Naive B cell (primary cell): ENCODE measurements at regions not wholly inside any gene's neighbourhood (a gene's known extent, or its start where the extent isn't known, plus 50 kb on each side); places are given as distances from the start of the nearest gene placed in this dataset.

ENCODE experiments used
- ATAC-seq, 2 donors: fragments of 150-1000 bp; cut with Tn5 transposase; 2 replicates each; pipeline ENCODE4 v1.10.0; 2021; ENCODE audit warnings: low read depth in 2 of 2, mild to moderate bottlenecking in 2 of 2, moderate library complexity in 2 of 2
- DNase-seq: peaks from one replicate; pipeline ENCODE4 v3.0.0; 2022
- H3K27ac Mint-ChIP-seq, 6 donors: one replicate each; pipeline ENCODE4 v1.8.0; 2020 to 2022; ENCODE audit warnings: mild to moderate bottlenecking in 6 of 6, mixed read lengths in 6 of 6, moderate library complexity in 5 of 6, inconsistent platforms in 2 of 6
- H3K27me3 Mint-ChIP-seq, 3 donors: one replicate each; pipeline ENCODE4 v1.8.0; 2021 to 2022; ENCODE audit warnings: mixed read lengths in 3 of 3, mild to moderate bottlenecking in 1 of 3
- H3K36me3 Mint-ChIP-seq, 2 donors: one replicate each; pipeline ENCODE4 v1.8.0; 2020 to 2022; ENCODE audit warnings: mixed read lengths in 2 of 2, inconsistent platforms in 1 of 2, mild to moderate bottlenecking in 1 of 2
- H3K4me1 Mint-ChIP-seq, 3 donors: one replicate each; pipeline ENCODE4 v1.8.0; 2020 to 2022; ENCODE audit warnings: mixed read lengths in 3 of 3, inconsistent platforms in 1 of 3, mild to moderate bottlenecking in 1 of 3, moderate library complexity in 1 of 3
- H3K4me3 Mint-ChIP-seq, 8 donors: one replicate each; pipeline ENCODE4 v1.8.0; 2020 to 2022; ENCODE audit warnings: mild to moderate bottlenecking in 8 of 8, mixed read lengths in 8 of 8, moderate library complexity in 8 of 8, inconsistent platforms in 2 of 8
- H3K9me3 Mint-ChIP-seq, 7 donors: one replicate each; pipeline ENCODE4 v1.8.0; 2020 to 2022; ENCODE audit warnings: mixed read lengths in 7 of 7, mild to moderate bottlenecking in 5 of 7, inconsistent platforms in 2 of 7, moderate library complexity in 1 of 7

DNA sequence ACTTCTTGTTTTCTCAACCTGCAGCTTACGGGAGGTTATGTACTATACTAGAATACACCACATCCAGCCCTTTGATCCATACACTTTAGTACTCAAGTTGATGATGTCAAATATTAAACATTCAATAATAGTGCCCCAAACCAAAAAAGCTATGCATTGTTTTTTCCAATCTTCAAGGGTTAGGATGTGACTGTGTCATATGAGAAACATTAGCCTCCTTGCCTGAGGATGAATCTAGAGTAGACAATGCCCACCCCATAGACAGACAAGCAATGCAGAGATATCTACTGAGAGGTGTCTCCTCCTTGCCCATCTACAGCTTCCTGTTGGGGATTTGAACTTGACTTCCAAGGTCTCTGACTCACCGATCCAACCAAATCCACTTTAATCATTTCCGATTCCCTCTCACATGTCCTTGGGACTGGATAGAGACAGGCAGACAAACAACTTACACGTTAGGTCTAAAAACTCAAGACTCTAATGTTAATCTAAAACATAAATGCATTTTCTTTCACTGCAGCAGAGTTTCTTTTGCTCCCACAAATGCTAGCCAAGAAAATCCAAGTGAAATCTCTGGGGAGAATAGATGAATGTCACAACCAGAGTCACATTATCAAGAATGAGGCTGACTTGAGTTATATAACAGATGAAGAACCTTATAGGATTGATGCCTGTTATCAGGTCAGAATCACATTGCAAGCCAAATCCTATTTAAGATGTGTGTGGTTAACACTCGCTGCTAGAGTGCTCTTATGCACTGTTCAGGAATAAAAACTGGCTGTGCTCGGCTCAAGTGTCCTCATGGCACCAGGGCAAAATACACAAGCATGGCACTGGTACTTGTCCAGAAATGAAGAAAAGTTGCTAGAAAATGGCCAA lies 75.5 kb upstream of the TNFAIP3 start:
- Mint-ChIP-seq H3K27ac (peak overlapping the region in 5 of 6 donors; percentile 11 to 89 (median 21)), H3K36me3 (no peaks in the 10 kb centered on the region), H3K4me3 (peak overlapping the region in 2 of 8 donors; percentile 22 to 54), H3K27me3 (no peaks in the 10 kb centered on the region), H3K9me3 (no peaks in the 10 kb centered on the region), H3K4me1 (peaks cover 35 to 44% (median 40%) of the 10 kb centered on the region in 3 donors)
- no peak for DNase-seq
- no peak for ATAC-seq

DNA sequence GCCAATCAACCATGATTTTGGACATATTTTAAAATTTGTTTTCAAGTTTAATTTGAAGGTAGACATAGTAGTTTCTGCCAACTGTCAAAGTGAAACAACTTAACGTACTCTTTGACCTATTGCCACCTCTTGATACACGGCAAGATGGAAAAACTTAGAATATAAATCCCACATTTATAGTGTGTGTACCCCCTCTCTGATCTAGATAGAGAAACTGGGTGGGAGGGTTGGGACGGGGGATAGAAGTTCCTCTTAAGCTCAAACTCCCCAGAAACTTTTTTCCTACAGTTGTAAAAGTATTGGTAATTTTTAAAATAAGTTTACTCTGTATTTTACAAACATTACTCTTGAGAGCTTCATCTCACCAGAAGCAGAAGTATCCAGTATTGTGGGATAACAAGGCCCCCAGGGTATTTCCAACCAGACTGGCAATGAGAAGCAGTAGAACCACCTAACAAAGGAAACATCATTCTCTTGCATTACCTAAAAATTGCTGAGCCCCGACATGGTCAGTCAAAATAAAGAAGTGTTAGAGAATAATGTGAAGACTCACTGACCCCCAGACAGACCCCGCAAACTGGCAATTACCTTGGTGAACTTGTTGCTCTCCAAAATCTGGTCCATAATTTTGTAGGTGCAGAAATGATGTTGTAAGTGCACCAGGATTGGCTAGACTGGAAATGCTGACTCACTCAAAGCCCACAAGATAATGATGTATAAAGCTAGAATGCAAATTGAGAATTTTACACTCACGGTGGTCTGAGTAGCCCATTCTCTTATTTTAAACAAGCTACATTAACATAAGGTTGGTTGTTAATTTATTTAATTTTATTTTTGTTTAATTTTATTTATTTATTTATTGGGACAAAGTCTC lies 74.7 kb upstream of the TNFAIP3 start:
- Mint-ChIP-seq H3K36me3 (no peaks in the 10 kb centered on the region), H3K4me1 (peaks cover 35 to 44% (median 40%) of the 10 kb centered on the region in 3 donors), H3K27me3 (no peaks in the 10 kb centered on the region), H3K9me3 (no peaks in the 10 kb centered on the region), H3K4me3 (no peak overlapping the region), H3K27ac (peak overlapping the region in 1 of 6 donors; percentile 6)
- ATAC-seq (no peak), DNase-seq (no peak)

DNA sequence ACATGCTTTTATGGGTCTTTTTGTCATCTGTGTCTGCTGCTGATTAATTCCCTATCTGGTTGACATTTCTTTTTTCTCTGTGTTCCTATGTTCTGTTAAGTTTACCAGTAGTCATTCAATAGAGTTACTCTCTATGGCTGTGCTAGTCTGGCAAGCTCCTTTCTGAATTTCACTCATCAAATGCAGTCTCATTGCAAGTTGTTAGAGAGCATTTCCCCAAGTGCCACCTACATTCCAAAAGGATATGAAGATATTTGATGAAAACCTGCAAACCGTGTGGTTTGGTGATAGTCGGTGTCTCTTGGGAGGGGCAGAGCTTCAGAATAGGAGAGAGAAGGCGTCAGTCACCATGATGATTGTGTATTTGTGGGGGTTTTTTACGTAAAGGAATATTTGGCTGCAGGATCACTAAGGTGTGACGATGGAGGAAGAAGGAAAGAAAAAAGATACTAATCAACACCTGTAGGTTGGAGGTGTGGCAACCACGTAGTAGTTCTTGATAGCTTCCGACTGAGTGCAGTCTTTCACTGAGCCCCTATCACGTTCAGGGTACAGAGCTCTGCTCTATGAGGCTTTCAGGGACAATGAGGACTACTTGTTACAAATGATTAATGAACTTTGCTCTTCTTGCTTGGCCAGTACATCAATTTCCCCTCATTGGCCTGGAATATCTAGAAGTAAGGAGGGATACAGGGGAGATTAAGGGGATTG lies 73.1 kb upstream of the TNFAIP3 start:
- Mint-ChIP-seq H3K4me3 (no peak overlapping the region), H3K36me3 (no peaks in the 10 kb centered on the region), H3K27ac (peak overlapping the region in 3 of 6 donors; percentile 10 to 95 (median 32)), H3K27me3 (no peaks in the 10 kb centered on the region), H3K9me3 (no peaks in the 10 kb centered on the region), H3K4me1 (peaks cover 34 to 47% (median 43%) of the 10 kb centered on the region in 3 donors)
- no peak for DNase-seq
- ATAC-seq = no peak

DNA sequence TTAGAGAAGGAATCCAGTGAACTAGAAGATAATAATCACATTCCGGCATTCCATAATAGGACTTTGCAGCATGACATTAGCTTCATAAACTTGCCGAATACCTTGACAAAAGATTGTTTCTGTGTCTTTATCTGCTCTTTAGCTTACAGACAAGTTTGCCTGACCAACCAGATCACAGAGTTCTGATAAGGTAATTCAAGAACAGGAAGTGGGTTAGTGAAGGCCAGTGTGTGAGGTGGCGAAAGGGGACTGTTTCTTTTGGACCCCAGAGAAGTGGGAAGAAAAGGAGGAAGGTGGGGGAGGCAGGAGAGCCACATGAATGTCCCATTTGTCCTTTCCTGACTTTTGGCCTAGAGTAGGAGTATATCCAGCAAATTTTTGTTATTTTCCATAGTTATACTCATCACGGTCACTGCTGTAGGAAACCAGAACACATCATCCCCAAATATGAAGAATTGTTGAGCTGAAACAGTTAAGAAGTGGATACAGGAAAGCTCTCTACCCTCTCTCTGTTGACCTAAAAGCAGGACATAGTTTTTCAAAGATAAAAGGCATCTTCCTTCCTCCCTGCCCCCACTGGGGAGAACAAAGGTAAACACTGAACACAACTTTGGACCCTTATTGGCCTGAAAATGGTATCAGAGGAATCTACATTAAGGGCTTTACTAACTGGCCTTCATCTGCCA lies 72.4 kb upstream of the TNFAIP3 start:
- peak overlapping the region in 2 of 6 donors; percentile 10 to 15 for H3K27ac Mint-ChIP-seq
- no peak overlapping the region for H3K4me3 Mint-ChIP-seq
- H3K4me1 Mint-ChIP-seq = peaks cover 38 to 48% (median 47%) of the 10 kb centered on the region in 3 donors
- no peaks in the 10 kb centered on the region for H3K36me3 Mint-ChIP-seq
- H3K9me3 Mint-ChIP-seq = no peaks in the 10 kb centered on the region
- ATAC-seq = no peak
- H3K27me3 Mint-ChIP-seq = no peaks in the 10 kb centered on the region
- no peak for DNase-seq

DNA sequence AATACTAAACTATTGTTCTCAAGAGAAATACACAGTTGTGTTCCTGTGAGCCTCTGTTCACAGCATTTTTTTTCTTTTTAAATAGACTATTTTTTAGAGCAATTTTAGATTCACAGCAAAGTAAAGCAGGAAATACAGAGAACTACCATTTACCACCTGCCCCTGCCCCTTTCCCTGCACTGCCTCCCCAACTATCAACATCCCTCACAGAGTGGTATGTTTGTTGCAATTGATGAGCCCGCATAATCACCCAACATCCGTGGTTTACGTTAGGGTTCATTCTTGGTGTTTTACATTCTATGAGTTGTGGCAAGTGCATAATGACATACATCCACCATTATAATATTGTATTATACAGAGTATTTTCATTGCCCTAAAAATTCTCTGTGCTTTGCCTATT lies 71.6 kb upstream of the TNFAIP3 start:
- DNase-seq = no peak
- Mint-ChIP-seq H3K36me3 (no peaks in the 10 kb centered on the region), H3K27me3 (no peaks in the 10 kb centered on the region), H3K4me3 (no peak overlapping the region), H3K9me3 (no peaks in the 10 kb centered on the region), H3K4me1 (peaks cover 38 to 48% (median 47%) of the 10 kb centered on the region in 3 donors), H3K27ac (peak overlapping the region in 1 of 6 donors; percentile 55)
- ATAC-seq = no peak

DNA sequence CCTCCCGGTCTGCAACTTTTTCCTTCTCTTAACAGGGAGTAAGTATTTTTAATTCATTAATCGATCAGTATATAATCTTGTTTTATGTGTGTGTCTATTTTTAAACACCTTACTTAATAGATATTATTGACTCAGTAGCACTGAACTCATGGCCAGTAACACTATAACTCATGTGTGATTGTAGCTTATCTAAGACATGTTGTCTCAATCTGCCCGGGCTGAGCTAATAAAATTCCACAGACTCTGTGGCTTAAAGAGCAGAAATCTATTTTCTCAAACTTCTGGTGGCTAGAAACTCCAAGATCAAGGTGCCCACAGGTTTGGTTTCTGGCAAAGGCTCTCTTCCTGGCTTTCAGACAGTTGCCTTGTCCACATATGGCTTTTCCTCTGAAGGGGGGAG lies 68.8 kb upstream of the TNFAIP3 start:
- DNase-seq = no peak
- Mint-ChIP-seq H3K9me3 (peaks cover 0 to under 1% (median 0%) of the 10 kb centered on the region in 7 donors), H3K4me1 (peaks cover 31 to 36% (median 36%) of the 10 kb centered on the region in 3 donors), H3K4me3 (no peak overlapping the region), H3K27ac (peak overlapping the region in 2 of 6 donors; percentile 62 to 64), H3K36me3 (no peaks in the 10 kb centered on the region), H3K27me3 (no peaks in the 10 kb centered on the region)
- no peak for ATAC-seq

DNA sequence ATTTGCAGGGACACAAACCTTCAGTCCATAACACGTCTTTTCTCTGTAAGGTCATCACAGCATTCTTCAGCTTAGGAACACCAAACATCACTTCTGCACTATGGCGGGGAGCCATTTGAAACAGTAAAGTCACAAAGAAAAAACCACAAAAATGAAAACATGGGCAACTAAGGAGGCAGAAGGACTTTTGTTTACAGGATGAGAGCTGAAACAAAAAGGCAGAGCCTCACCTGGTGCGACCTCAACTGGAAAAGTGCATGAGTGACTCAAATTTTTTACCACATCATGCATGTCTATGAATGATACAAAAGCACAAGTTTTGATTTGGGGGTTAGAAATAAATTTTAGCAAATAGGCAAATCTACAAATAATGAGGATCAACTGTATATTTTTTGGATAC lies 68.2 kb upstream of the TNFAIP3 start:
- no peak for DNase-seq
- Mint-ChIP-seq H3K4me3 (no peak overlapping the region), H3K27ac (peak overlapping the region in 4 of 6 donors; percentile 75 to 96 (median 82)), H3K9me3 (peaks cover 0 to 1% (median 0%) of the 10 kb centered on the region in 7 donors), H3K4me1 (peaks cover 29 to 35% (median 34%) of the 10 kb centered on the region in 3 donors), H3K27me3 (no peaks in the 10 kb centered on the region), H3K36me3 (no peaks in the 10 kb centered on the region)
- ATAC-seq = no peak

DNA sequence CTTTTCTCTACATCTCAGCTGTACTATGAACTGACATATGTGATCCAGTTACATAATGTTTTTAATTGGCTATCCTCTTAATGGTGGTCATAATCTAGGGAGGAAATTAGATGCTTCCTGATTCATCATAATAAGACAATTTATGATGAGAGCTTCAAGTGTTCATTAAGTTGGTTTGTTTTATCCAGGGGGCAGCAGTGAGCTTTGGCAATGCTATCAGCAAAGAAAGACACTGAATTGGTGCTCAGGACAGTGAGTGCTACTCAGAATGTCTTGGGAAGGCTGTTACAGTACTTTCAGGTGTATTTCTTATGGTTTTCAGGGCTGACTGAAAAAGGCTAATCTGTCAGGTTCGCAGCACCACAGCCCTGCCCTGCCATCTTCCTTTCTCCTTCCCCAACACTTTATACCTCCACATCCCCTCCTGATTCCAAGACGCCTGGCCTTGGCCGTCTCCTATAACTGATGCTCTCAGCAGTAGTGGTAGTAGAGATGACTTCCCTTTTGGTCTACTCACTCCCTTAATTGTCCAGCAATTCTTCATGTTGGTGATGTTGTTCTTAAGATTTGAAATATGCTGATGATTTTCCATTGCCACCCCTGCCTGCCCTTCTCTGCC lies 67.0 kb upstream of the TNFAIP3 start:
- Mint-ChIP-seq H3K36me3 (no peaks in the 10 kb centered on the region), H3K27ac (peak overlapping the region in 5 of 6 donors; percentile 3 to 86 (median 60)), H3K27me3 (no peaks in the 10 kb centered on the region), H3K4me1 (peaks cover 20 to 24% (median 23%) of the 10 kb centered on the region in 3 donors), H3K4me3 (peak overlapping the region in 2 of 8 donors; percentile 5 to 64), H3K9me3 (peaks cover 0 to 1% (median 0%) of the 10 kb centered on the region in 7 donors)
- DNase-seq = peak; percentile 60
- peak; percentile 94 to 95 for ATAC-seq

DNA sequence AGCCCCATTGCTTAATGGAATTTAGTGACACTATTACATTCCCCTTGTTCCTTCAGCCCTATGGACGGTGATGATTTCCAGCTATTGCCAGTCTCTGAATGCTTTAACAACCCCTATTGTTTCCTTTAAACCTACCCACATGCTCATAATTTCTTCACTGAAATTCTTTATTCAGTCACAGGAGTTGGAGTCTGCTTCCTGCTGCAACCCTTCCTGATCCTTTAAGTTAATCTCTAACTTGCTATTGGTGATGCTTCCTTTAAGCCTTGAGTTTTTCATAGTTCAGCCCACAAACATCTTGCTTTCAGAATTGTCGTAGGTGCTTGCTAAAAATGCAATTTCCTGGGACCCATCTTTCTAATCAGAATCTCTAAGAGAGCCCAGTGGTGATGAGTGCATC lies 66.3 kb upstream of the TNFAIP3 start:
- Mint-ChIP-seq H3K4me1 (peaks cover 20 to 23% (median 21%) of the 10 kb centered on the region in 3 donors), H3K4me3 (no peak overlapping the region), H3K27ac (peak overlapping the region in 3 of 6 donors; percentile 52 to 86 (median 75)), H3K27me3 (no peaks in the 10 kb centered on the region), H3K36me3 (no peaks in the 10 kb centered on the region), H3K9me3 (peaks cover 0 to 1% (median 0%) of the 10 kb centered on the region in 7 donors)
- DNase-seq (no peak), ATAC-seq (no peak)

DNA sequence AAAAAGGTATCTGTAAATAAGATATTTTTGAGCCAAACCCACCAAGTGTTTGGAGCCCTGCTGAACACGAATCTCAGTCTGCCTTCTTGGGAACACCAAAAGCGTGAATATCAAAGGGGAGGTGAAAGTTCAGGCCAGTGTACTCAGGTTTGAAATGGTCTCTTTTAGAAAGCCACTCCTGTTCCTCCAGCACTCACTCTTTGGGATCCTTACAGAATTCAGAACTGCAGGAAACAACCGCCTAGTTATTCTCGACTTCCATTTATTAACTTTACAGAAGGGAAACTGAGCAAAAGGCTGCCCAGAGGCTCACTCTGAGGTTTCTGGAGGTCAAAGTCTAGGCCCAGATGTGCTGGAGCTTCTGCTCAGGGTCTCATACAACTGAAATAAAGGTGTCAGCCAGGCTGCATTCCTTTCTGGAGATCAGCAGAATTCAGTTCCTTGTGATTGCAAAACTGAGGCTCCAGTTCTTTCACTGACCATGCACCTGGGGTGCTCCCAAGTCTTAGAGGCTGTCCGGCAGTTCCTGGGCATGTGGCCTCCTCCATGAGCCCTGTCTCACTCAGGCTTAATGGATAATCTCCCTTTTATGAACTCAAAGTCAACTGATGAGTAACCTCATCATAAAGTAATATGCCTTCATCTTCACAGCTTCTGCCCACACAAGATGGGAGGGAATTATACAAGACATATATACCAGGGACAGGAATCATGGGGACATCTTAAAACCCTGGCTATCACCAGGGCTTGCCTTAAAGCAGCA lies 65.5 kb upstream of the TNFAIP3 start:
- Mint-ChIP-seq H3K9me3 (peaks cover 0 to 1% (median 0%) of the 10 kb centered on the region in 7 donors), H3K27ac (peak overlapping the region in 1 of 6 donors; percentile 75), H3K27me3 (no peaks in the 10 kb centered on the region), H3K36me3 (no peaks in the 10 kb centered on the region), H3K4me3 (no peak overlapping the region), H3K4me1 (peaks cover 20 to 23% (median 21%) of the 10 kb centered on the region in 3 donors)
- DNase-seq = no peak
- no peak for ATAC-seq

DNA sequence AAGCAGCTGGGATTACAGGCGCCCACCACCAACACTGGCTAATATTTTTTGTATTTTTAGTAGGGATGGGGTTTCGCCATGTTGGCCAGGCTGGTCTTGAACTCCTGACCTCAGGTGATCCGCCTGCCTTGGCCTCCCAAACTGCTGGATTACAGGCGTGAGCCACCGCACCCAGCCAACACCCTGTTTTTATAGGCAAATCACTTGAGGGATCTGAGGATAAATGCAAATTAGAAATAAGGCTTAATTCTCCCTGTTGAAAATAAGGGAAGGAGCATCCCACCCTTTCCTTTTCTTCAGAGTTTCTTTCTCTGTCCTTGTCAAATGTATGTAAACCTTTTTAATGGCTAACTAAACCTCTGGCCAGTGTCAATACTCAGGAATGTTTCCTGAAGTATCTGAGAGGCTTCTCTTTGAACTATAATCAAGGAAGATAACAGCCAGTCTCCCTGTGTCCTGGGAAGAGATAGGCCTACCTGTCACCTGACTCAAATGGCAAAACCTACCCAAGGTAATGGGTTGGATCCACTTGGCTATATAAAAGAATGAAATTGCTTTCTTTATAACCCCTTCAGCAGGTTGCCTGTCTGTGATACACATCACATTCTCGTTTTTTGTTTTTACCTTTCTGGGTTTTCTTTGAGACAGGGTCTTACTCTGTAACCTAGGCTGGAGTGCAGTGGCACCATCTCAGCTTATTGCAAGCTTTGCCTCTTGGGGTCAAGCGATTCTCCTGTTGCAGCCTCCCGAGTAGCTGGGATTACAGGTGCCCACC lies 64.5 kb upstream of the TNFAIP3 start:
- H3K27ac Mint-ChIP-seq = no peak overlapping the region
- peaks cover 20 to 23% (median 21%) of the 10 kb centered on the region in 3 donors for H3K4me1 Mint-ChIP-seq
- H3K4me3 Mint-ChIP-seq = no peak overlapping the region
- H3K36me3 Mint-ChIP-seq = no peaks in the 10 kb centered on the region
- H3K9me3 Mint-ChIP-seq = peaks cover 0 to 4% (median 0%) of the 10 kb centered on the region in 7 donors
- no peaks in the 10 kb centered on the region for H3K27me3 Mint-ChIP-seq
- no peak for ATAC-seq
- no peak for DNase-seq
